Cardiac fibroblast (primary cell): ENCODE measurements at regions not wholly inside any gene's neighbourhood (a gene's known extent, or its start where the extent isn't known, plus 50 kb on each side); places are given as distances from the start of the nearest gene placed in this dataset.

Experiments
- DNase-seq, 2 donors: peaks; one replicate each; pipeline versions ENCODE4 v3.0.0 to v3.0.0-alpha.2; 2010; ENCODE audit warnings: low read depth in 2 of 2
- H3K4me3 ChIP-seq, 2 donors: replicated peaks in 1 of 2; 1 replicate in 1 of 2; 2 replicates in 1 of 2; pipeline ENCODE4 v1.5.1; 2011; ENCODE audit warnings: low read depth in 2 of 2, low read length in 2 of 2, mild to moderate bottlenecking in 2 of 2, moderate library complexity in 1 of 2
- TF ChIP-seq, protein P1 (sequence below): IDR thresholded peaks from one replicate; pipeline ENCODE4 v1.5.1; 2011; ENCODE audit warnings: low read depth, mild to moderate bottlenecking, low read length, inconsistent platforms

- no peak overlapping the region for H3K4me3 ChIP-seq
- no peak for DNase-seq
- TF ChIP-seq, protein P1, sequence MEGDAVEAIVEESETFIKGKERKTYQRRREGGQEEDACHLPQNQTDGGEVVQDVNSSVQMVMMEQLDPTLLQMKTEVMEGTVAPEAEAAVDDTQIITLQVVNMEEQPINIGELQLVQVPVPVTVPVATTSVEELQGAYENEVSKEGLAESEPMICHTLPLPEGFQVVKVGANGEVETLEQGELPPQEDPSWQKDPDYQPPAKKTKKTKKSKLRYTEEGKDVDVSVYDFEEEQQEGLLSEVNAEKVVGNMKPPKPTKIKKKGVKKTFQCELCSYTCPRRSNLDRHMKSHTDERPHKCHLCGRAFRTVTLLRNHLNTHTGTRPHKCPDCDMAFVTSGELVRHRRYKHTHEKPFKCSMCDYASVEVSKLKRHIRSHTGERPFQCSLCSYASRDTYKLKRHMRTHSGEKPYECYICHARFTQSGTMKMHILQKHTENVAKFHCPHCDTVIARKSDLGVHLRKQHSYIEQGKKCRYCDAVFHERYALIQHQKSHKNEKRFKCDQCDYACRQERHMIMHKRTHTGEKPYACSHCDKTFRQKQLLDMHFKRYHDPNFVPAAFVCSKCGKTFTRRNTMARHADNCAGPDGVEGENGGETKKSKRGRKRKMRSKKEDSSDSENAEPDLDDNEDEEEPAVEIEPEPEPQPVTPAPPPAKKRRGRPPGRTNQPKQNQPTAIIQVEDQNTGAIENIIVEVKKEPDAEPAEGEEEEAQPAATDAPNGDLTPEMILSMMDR, result no peak
Observed at GRCh38 chr22:48569476-48570233, 1258.0 kb downstream of the BRD1 start.

DNA sequence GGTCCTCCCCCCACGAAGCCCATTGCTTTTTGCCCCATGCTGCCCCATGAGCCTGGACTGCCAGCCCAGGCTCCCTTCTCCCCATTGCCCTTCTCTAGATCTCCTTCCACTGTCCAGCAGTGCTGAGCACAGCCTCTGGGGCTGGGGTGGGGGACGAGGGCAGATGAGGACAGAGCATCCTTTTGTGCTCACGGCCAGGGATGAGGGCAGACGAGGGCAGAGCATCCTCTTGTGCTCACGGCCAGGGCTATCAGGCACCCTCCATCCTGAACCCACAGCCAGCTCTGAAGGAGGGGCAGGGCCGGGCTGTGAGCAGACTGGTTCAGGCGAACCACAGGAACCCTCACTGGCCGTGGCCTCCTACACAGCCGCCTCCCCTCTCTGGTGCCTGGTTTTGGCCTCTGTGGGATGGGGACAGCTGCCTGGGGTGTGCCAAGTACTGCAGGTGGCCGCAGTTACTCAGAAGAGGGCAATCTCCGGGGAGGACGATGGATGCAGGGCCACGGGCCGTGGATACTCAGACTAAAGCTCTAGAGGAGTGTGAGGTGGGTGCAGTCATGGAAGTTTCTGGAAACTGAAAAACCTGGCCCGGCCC, 1258.8 kb downstream of the BRD1 start:
- no peak for DNase-seq
- TF ChIP-seq, protein P1, result no peak
- no peak overlapping the region for H3K4me3 ChIP-seq

GRCh38 chr22:48567213-48567975, 1260.3 kb downstream of the BRD1 start:
- TF ChIP-seq, protein P1, result no peak
- H3K4me3 ChIP-seq, result no peak overlapping the region
- DNase-seq, result no peak

- H3K4me3 ChIP-seq, result no peak overlapping the region
- TF ChIP-seq, protein P1, result no peak
- no peak for DNase-seq
Observed at GRCh38 chr22:48566741-48567140, 1260.9 kb downstream of the BRD1 start.

DNA sequence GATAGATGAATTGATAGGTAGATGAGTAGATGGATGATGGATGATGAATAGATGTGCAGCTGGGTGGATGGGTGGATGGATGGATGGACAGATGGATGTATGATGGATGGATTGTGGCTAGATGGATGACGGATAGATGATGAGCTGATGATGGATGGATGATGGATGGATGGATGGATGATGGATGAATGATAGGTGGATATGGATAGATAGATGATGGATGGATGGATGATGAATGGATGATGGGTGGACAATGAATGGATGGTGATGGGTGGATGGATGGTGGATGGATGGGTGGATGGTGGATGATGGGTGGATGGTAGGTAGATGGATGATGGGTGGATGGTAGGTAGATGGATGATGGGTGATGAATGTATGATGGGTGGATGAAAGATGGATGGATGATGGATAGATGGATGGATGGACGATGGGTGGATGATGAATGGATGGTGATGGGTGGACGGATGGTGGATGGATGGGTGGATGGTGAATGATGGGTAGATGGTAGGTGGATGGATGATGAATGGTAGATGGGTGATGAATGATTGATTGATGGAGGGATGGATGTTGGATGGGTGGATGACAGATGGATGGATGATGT, 1261.7 kb downstream of the BRD1 start:
- no peak for DNase-seq
- no peak overlapping the region for H3K4me3 ChIP-seq
- TF ChIP-seq, protein P1, result no peak

DNA sequence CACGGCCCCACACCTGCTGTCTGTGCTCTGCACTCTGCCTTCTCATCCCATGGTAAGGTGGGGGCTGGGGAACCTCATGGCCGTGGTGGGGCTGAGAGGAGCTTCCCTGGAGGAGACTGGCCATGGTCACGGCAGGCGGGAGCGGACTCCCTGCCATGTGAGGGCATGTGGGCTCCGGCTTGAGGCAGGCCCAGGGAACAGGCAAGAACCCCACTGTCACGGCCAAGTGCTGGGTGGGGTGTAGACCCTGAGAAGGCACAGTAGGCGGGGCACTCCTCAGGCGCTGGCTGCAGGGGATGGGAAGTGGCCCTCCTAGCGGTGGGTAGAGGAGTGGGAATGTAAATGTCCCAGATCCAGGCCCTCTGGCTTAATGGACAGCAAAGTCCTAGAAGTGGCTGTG, 1262.7 kb downstream of the BRD1 start:
- no peak for DNase-seq
- no peak overlapping the region for H3K4me3 ChIP-seq
- TF ChIP-seq, protein P1, result no peak
